ENCODE measurements at regions not wholly inside any gene's neighbourhood (a gene's known extent, or its start where the extent isn't known, plus 50 kb on each side); places are given as distances from the start of the nearest gene placed in this dataset.

DNA sequence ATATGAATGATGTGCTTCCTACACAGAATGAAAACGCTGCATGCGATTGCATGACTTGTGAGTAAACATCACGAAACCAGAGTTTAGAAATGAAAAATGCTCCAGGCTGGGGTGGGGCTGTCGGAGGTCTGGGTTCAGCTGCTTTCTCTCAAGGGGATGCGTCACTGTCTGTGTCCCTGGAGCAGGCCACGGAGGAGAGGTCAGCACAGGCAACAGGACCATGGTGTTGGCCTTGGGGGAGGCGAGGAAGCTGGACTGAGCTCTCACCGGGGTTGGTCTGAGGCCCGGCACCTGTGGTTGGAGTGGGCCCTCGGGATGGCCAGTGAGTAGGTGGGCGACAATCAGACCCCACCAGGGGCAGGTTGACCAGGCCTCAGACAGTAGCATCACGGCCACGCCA is 89.0 kb upstream of the TMEM18 start:
- Histone ChIP-seq H4K5ac (ENCODE audit: insufficient read length, low read depth, low read length) (no peak overlapping the region), H3K4me1 (ENCODE audit: insufficient read depth, low read length) (no peaks in the 10 kb centered on the region), H2BK15ac (ENCODE audit: low read depth, low read length) (no peak overlapping the region), H3K14ac (ENCODE audit: insufficient read depth, low read length) (no peak overlapping the region; the same call in 1 of the 2 replicates), H3K27me3 (ENCODE audit: insufficient read depth, low read length) (no peaks in the 10 kb centered on the region), H3K79me1 (ENCODE audit: insufficient read depth, low read depth, low read length, poor library complexity, severe bottlenecking) (no peaks in the 10 kb centered on the region), H3K9ac (ENCODE audit: extremely low read depth, insufficient read length, low read length) (no peak overlapping the region), H3K4ac (ENCODE audit: low read depth, low read length) (no peak overlapping the region), H3K4me2 (ENCODE audit: insufficient read depth, insufficient read length, low read length) (no peak overlapping the region), H4K8ac (replicated peaks; ENCODE audit: insufficient read length, low read depth, low read length) (no peak overlapping the region), H3K18ac (ENCODE audit: insufficient read length, low read depth, low read length) (no peak overlapping the region), H3K23me2 (ENCODE audit: insufficient read length, low read depth, low read length, poor library complexity, severe bottlenecking) (no peaks in the 10 kb centered on the region), H2BK12ac (ENCODE audit: insufficient read length, low read depth, low read length) (no peak overlapping the region), H2AFZ (ENCODE audit: low read length) (no peak overlapping the region), H3K23ac (ENCODE audit: insufficient read length, low read depth, low read length) (no peak overlapping the region), H2AK5ac (ENCODE audit: insufficient read length, low read length) (no peak overlapping the region), H2BK5ac (ENCODE audit: insufficient read length, low read length) (no peak overlapping the region), H3K56ac (ENCODE audit: insufficient read length, low read depth, low read length) (no peak overlapping the region), H3K79me2 (ENCODE audit: insufficient read depth, low read length) (no peaks in the 10 kb centered on the region), H3T11ph (ENCODE audit: low read length) (no peak overlapping the region), H2BK20ac (ENCODE audit: low read depth, low read length, poor library complexity, severe bottlenecking) (no peak overlapping the region), H4K91ac (ENCODE audit: insufficient read length, low read depth, low read length) (no peak overlapping the region), H2BK120ac (ENCODE audit: low read depth, low read length, poor library complexity, severe bottlenecking) (no peak overlapping the region), H4K20me1 (ENCODE audit: control insufficient read depth, insufficient read depth, insufficient read length) (no peaks in the 10 kb centered on the region), H3K27ac (ENCODE audit: insufficient read length, low read depth, low read length) (no peak overlapping the region), H3K9me3 (ENCODE audit: control insufficient read depth, low read depth, low read length) (no peaks in the 10 kb centered on the region)
- Mint-ChIP-seq H3K27me3 (ENCODE audit: low read depth) (peaks cover 3% of the 10 kb centered on the region), H3K4me1 (peaks cover 10 to 13% of the 10 kb centered on the region in 2 experiments; a peak in 3 of 4 replicates), H3K27ac (0 out of 7 replicates have a peak overlapping the region, but pooled peaks of 1 of the 3 experiments have one; percentile 20), H3K4me3 (no peak overlapping the region), H3K36me3 (ENCODE audit: insufficient read depth in 1 of 3, low read depth in 3 of 3) (no peaks in the 10 kb centered on the region; a peak in 1 of 7 replicates), H3K9me3 (peaks cover 0 to 5% of the 10 kb centered on the region in 2 experiments; a peak in 2 of 5 replicates)
- TF ChIP-seq, protein P1, sequence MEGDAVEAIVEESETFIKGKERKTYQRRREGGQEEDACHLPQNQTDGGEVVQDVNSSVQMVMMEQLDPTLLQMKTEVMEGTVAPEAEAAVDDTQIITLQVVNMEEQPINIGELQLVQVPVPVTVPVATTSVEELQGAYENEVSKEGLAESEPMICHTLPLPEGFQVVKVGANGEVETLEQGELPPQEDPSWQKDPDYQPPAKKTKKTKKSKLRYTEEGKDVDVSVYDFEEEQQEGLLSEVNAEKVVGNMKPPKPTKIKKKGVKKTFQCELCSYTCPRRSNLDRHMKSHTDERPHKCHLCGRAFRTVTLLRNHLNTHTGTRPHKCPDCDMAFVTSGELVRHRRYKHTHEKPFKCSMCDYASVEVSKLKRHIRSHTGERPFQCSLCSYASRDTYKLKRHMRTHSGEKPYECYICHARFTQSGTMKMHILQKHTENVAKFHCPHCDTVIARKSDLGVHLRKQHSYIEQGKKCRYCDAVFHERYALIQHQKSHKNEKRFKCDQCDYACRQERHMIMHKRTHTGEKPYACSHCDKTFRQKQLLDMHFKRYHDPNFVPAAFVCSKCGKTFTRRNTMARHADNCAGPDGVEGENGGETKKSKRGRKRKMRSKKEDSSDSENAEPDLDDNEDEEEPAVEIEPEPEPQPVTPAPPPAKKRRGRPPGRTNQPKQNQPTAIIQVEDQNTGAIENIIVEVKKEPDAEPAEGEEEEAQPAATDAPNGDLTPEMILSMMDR (conservative IDR thresholded peaks at IDR 0.05), result no peak
- no CpG with 5 or more reads among the region's 13 CpGs for WGBS (ENCODE audit: extremely low coverage, insufficient read length, low lambda C conversion rate)
- no peak for DNase-seq

All from H9 (cell line).